Breast epithelium (tissue), 3 donors: ENCODE measurements at regions not wholly inside any gene's neighbourhood (a gene's known extent, or its start where the extent isn't known, plus 50 kb on each side); places are given as distances from the start of the nearest gene placed in this dataset.

Source experiments
- POLR2A ChIP-seq: fragments of 450-650 bp; IDR thresholded peaks from one replicate; pipeline ENCODE4 v1.6.1; 2016; ENCODE audit warnings: antibody characterized with exemption, mild to moderate bottlenecking, moderate library complexity
- POLR2AphosphoS5 ChIP-seq, 3 donors: sonication (generic); formaldehyde crosslinking; IDR thresholded peaks; one replicate each; pipeline ENCODE4 v1.6.1; 2017; ENCODE audit warnings: antibody characterized with exemption in 3 of 3
- TF ChIP-seq, protein P1 (sequence below), 3 donors: fragments of 450-650 bp; IDR thresholded peaks; one replicate each; pipeline ENCODE4 v1.5.1; 2016 to 2017; ENCODE audit warnings: antibody characterized with exemption in 3 of 3, mild to moderate bottlenecking in 3 of 3, moderate library complexity in 3 of 3

DNA sequence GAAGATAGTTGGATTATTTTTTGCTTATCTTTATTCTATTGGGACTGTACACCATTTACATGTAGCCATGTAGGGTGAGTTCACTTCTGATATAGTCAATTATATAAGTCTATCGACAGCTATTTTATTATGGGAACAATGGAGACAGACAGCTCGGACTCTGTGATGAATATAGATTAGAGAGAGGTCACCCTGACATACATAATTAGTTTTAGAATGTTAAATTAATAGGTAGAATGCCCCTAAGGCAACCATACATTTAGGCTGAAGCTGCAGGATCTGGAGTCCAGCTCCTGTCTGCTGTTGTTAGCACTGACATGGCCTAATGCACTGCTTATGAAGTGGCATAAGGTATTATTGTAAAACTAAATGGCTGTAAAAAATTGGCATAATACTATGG lies 700.8 kb downstream of the MAT2B start:
- TF ChIP-seq, protein P1, sequence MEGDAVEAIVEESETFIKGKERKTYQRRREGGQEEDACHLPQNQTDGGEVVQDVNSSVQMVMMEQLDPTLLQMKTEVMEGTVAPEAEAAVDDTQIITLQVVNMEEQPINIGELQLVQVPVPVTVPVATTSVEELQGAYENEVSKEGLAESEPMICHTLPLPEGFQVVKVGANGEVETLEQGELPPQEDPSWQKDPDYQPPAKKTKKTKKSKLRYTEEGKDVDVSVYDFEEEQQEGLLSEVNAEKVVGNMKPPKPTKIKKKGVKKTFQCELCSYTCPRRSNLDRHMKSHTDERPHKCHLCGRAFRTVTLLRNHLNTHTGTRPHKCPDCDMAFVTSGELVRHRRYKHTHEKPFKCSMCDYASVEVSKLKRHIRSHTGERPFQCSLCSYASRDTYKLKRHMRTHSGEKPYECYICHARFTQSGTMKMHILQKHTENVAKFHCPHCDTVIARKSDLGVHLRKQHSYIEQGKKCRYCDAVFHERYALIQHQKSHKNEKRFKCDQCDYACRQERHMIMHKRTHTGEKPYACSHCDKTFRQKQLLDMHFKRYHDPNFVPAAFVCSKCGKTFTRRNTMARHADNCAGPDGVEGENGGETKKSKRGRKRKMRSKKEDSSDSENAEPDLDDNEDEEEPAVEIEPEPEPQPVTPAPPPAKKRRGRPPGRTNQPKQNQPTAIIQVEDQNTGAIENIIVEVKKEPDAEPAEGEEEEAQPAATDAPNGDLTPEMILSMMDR (IDR thresholded peaks at IDR 0.05), result no peak
- TF ChIP-seq POLR2A (no peak), POLR2AphosphoS5 (IDR thresholded peaks at IDR 0.05) (no peak)
